Naive thymus-derived CD8-positive, alpha-beta T cell (primary cell): ENCODE measurements at regions not wholly inside any gene's neighbourhood (a gene's known extent, or its start where the extent isn't known, plus 50 kb on each side); places are given as distances from the start of the nearest gene placed in this dataset.

Experiments used
- ATAC-seq, 2 donors: fragments of 150-1000 bp; cut with Tn5 transposase in 1 of 2; sonication (Bioruptor Pico), chemical (Tn5 transposase) in 1 of 2; 1 replicate in 1 of 2; 2 replicates in 1 of 2; pipeline ENCODE4 v1.10.0; 2021; ENCODE audit warnings: mild to moderate bottlenecking in 2 of 2, moderate library complexity in 2 of 2
- POLR2A ChIA-PET: fragments of 350-600 bp; sonication (Branson Sonifier 250); formaldehyde crosslinking; loops from one replicate; lab custom pipeline; 2021; ENCODE audit warnings: antibody characterized with exemption; lab: Charles Lee
- DNase-seq, 10 donors: peaks; one replicate each; pipeline versions ENCODE4 v3.0.0 to v3.0.0-alpha.2; 2020 to 2022
- H3K27ac Mint-ChIP-seq, 10 donors: one replicate each; pipeline ENCODE4 v1.8.0; 2020 to 2022; ENCODE audit warnings: mild to moderate bottlenecking in 10 of 10, mixed read lengths in 10 of 10, moderate library complexity in 4 of 10, inconsistent platforms in 1 of 10
- H3K27me3 Mint-ChIP-seq, 5 donors: one replicate each; pipeline ENCODE4 v1.8.0; 2021 to 2022; ENCODE audit warnings: mixed read lengths in 5 of 5
- H3K36me3 Mint-ChIP-seq, 3 donors: one replicate each; pipeline ENCODE4 v1.8.0; 2020 to 2022; ENCODE audit warnings: mixed read lengths in 3 of 3, mild to moderate bottlenecking in 2 of 3, inconsistent platforms in 1 of 3
- H3K4me1 Mint-ChIP-seq, 4 donors: one replicate each; pipeline ENCODE4 v1.8.0; 2021 to 2022; ENCODE audit warnings: mixed read lengths in 4 of 4
- H3K4me3 Mint-ChIP-seq, 10 donors: one replicate each; pipeline ENCODE4 v1.8.0; 2020 to 2022; ENCODE audit warnings: mild to moderate bottlenecking in 10 of 10, mixed read lengths in 10 of 10, moderate library complexity in 6 of 10, inconsistent platforms in 1 of 10
- H3K9me3 Mint-ChIP-seq, 9 donors: one replicate each; pipeline ENCODE4 v1.8.0; 2020 to 2022; ENCODE audit warnings: mixed read lengths in 9 of 9, mild to moderate bottlenecking in 3 of 9, inconsistent platforms in 1 of 9, moderate library complexity in 1 of 9

GRCh38 chr2:163794635-163795034 lies 58.8 kb upstream of the FIGN start:
- Mint-ChIP-seq H3K36me3 (no peaks in the 10 kb centered on the region), H3K4me1 (no peaks in the 10 kb centered on the region), H3K27me3 (no peaks in the 10 kb centered on the region), H3K27ac (no peak overlapping the region), H3K9me3 (peaks cover 0 to 46% (median 6%) of the 10 kb centered on the region in 9 donors), H3K4me3 (no peak overlapping the region)
- POLR2A ChIA-PET = no interaction called here
- ATAC-seq (no peak), DNase-seq (no peak)
